Tibial nerve (tissue), 4 donors: ENCODE measurements at regions not wholly inside any gene's neighbourhood (a gene's known extent, or its start where the extent isn't known, plus 50 kb on each side); places are given as distances from the start of the nearest gene placed in this dataset.

ENCODE experiments used
- EP300 ChIP-seq, 2 donors: sonication (generic); formaldehyde crosslinking; IDR thresholded peaks; one replicate each; pipeline ENCODE4 v1.6.1; 2017; ENCODE audit warnings: antibody characterized with exemption in 2 of 2, mild to moderate bottlenecking in 1 of 2
- POLR2A ChIP-seq, 2 donors: fragments of 450-650 bp; IDR thresholded peaks; one replicate each; pipeline ENCODE4 v1.6.1; 2017; ENCODE audit warnings: antibody characterized with exemption in 2 of 2, mild to moderate bottlenecking in 2 of 2, moderate library complexity in 2 of 2
- TF ChIP-seq, protein P1 (sequence below), 5 experiments: fragments of 200-600 bp in 3 of 5; fragments of 450-650 bp in 2 of 5; sonication (generic) in 3 of 5; IDR thresholded peaks; one replicate each; pipeline ENCODE4 v1.5.1; 2016 to 2019; ENCODE audit warnings: antibody characterized with exemption in 5 of 5, mild to moderate bottlenecking in 3 of 5, moderate library complexity in 2 of 5

DNA sequence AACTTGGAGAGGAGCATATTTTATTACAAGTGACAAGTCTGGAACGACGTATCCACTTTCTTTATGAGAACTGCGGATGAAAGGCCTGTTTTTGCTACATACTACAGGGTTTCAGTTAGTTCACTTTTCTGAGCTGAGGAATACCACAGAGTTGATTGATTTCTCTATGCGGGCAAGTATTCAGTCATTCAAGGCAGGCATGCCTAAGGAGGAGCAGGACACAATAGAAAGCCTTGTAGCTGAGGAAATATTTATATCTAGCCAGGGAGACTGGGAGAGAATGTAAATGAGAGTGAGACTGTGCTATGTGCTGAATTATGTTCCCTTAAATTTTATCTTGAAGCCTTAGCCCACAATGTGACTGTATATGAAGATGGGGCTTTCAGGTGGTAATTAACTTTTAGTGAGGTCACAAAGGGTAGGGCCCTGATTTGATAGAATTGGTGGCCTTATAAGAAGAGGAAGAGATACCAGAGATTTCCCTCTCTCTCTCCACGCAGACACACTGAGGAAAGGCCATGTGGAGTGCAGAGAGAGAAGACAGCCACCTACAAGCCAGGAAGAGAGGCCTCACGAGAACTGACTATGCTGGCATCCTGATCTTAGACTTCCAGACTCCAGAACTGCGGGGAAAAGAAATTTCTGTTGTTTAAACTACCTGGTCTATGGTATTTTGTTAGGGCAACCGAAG, 459.0 kb upstream of the ATP2B1 start:
- TF ChIP-seq, protein P1, sequence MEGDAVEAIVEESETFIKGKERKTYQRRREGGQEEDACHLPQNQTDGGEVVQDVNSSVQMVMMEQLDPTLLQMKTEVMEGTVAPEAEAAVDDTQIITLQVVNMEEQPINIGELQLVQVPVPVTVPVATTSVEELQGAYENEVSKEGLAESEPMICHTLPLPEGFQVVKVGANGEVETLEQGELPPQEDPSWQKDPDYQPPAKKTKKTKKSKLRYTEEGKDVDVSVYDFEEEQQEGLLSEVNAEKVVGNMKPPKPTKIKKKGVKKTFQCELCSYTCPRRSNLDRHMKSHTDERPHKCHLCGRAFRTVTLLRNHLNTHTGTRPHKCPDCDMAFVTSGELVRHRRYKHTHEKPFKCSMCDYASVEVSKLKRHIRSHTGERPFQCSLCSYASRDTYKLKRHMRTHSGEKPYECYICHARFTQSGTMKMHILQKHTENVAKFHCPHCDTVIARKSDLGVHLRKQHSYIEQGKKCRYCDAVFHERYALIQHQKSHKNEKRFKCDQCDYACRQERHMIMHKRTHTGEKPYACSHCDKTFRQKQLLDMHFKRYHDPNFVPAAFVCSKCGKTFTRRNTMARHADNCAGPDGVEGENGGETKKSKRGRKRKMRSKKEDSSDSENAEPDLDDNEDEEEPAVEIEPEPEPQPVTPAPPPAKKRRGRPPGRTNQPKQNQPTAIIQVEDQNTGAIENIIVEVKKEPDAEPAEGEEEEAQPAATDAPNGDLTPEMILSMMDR (IDR thresholded peaks at IDR 0.05): no peak
- no peak for TF ChIP-seq POLR2A (IDR thresholded peaks at IDR 0.05)
- TF ChIP-seq EP300 (IDR thresholded peaks at IDR 0.05): no peak
